ENCODE measurements at regions not wholly inside any gene's neighbourhood (a gene's known extent, or its start where the extent isn't known, plus 50 kb on each side); places are given as distances from the start of the nearest gene placed in this dataset.

GRCh38 chr16:86087896-86088230 is 188.9 kb downstream of the IRF8 start:
- Histone ChIP-seq H3K9me2 (replicated peaks; ENCODE audit: control insufficient read depth, low read length) (no peaks in the 10 kb centered on the region), H3K79me2 (ENCODE audit: control insufficient read depth, low read length) (no peaks in the 10 kb centered on the region), H3K27ac (ENCODE audit: low read depth, low read length) (no peak overlapping the region), H3K36me3 (ENCODE audit: control insufficient read depth, low read length) (no peaks in the 10 kb centered on the region), H3K9me3 (ENCODE audit: control insufficient read depth, insufficient read depth, low read length) (no peaks in the 10 kb centered on the region), H3K27me3 (ENCODE audit: control insufficient read depth, low read length) (no peaks in the 10 kb centered on the region), H4K20me1 (ENCODE audit: control insufficient read depth, insufficient read depth, low read depth, low read length) (no peaks in the 10 kb centered on the region), H3F3A (ENCODE audit: control insufficient read depth, insufficient read depth) (no peaks in the 10 kb centered on the region), H3K4me3 (ENCODE audit: low read length) (no peak overlapping the region), H3K4me1 (ENCODE audit: control insufficient read depth, low read length) (no peaks in the 10 kb centered on the region), H3K4me2 (ENCODE audit: low read length) (no peak overlapping the region)
- no peak for TF ChIP-seq CTCF (IDR thresholded peaks at IDR 0.05; ENCODE audit: low read depth, low read length, poor library complexity, severe bottlenecking)
- TF ChIP-seq EZH2phosphoT487 (IDR thresholded peaks at IDR 0.05; ENCODE audit: borderline replicate concordance, low read length) = no peak

GRCh38 chr16:86088287-86088686 is 189.3 kb downstream of the IRF8 start:
- no peak overlapping the region for H3K27ac ChIP-seq (ENCODE audit: low read depth, low read length)

GRCh38 chr16:86088816-86089215 is 189.9 kb downstream of the IRF8 start:
- H3K4me1 ChIP-seq (ENCODE audit: control insufficient read depth, low read length) = no peaks in the 10 kb centered on the region
- H3K27ac ChIP-seq (ENCODE audit: low read depth, low read length) = no peak overlapping the region
- H3K27me3 ChIP-seq (ENCODE audit: control insufficient read depth, low read length) = no peaks in the 10 kb centered on the region
- no peaks in the 10 kb centered on the region for H3K36me3 ChIP-seq (ENCODE audit: control insufficient read depth, low read length)
- no peaks in the 10 kb centered on the region for H3K9me2 ChIP-seq (replicated peaks; ENCODE audit: control insufficient read depth, low read length)
- no peaks in the 10 kb centered on the region for H4K20me1 ChIP-seq (ENCODE audit: control insufficient read depth, insufficient read depth, low read depth, low read length)
- no peaks in the 10 kb centered on the region for H3K9me3 ChIP-seq (ENCODE audit: control insufficient read depth, insufficient read depth, low read length)
- TF ChIP-seq EZH2phosphoT487 (IDR thresholded peaks at IDR 0.05; ENCODE audit: borderline replicate concordance, low read length) (no peak), CTCF (IDR thresholded peaks at IDR 0.05; ENCODE audit: low read depth, low read length, poor library complexity, severe bottlenecking) (no peak)
- no peaks in the 10 kb centered on the region for H3K79me2 ChIP-seq (ENCODE audit: control insufficient read depth, low read length)
- no peak overlapping the region for H3K4me3 ChIP-seq (ENCODE audit: low read length)
- H3F3A ChIP-seq (ENCODE audit: control insufficient read depth, insufficient read depth) = no peaks in the 10 kb centered on the region
- no peak overlapping the region for H3K4me2 ChIP-seq (ENCODE audit: low read length)

More at GRCh38 chr16:86088287-86088686, 189.3 kb downstream of the IRF8 start:
- no peaks in the 10 kb centered on the region for H3K9me3 ChIP-seq (ENCODE audit: control insufficient read depth, insufficient read depth, low read length)
- H3K36me3 ChIP-seq (ENCODE audit: control insufficient read depth, low read length) = no peaks in the 10 kb centered on the region
- no peaks in the 10 kb centered on the region for H3K4me1 ChIP-seq (ENCODE audit: control insufficient read depth, low read length)
- no peaks in the 10 kb centered on the region for H3K9me2 ChIP-seq (replicated peaks; ENCODE audit: control insufficient read depth, low read length)
- H3K4me3 ChIP-seq (ENCODE audit: low read length) = no peak overlapping the region
- no peak overlapping the region for H3K4me2 ChIP-seq (ENCODE audit: low read length)
- H3K79me2 ChIP-seq (ENCODE audit: control insufficient read depth, low read length) = no peaks in the 10 kb centered on the region
- H3K27me3 ChIP-seq (ENCODE audit: control insufficient read depth, low read length) = no peaks in the 10 kb centered on the region
- no peaks in the 10 kb centered on the region for H3F3A ChIP-seq (ENCODE audit: control insufficient read depth, insufficient read depth)
- no peaks in the 10 kb centered on the region for H4K20me1 ChIP-seq (ENCODE audit: control insufficient read depth, insufficient read depth, low read depth, low read length)
- TF ChIP-seq CTCF (IDR thresholded peaks at IDR 0.05; ENCODE audit: low read depth, low read length, poor library complexity, severe bottlenecking) = no peak
- no peak for TF ChIP-seq EZH2phosphoT487 (IDR thresholded peaks at IDR 0.05; ENCODE audit: borderline replicate concordance, low read length)

Data from DOHH2 (cell line).